HG03280 (cell line): ENCODE measurements at regions not wholly inside any gene's neighbourhood (a gene's known extent, or its start where the extent isn't known, plus 50 kb on each side); places are given as distances from the start of the nearest gene placed in this dataset.

Source experiments
- ATAC-seq: cut with Tn5 transposase; IDR thresholded peaks from one replicate; pipeline ENCODE4 v1.9.1; 2021; ENCODE audit warnings: mild to moderate bottlenecking, moderate library complexity; ENCODE audit not compliant: unreplicated experiment

DNA sequence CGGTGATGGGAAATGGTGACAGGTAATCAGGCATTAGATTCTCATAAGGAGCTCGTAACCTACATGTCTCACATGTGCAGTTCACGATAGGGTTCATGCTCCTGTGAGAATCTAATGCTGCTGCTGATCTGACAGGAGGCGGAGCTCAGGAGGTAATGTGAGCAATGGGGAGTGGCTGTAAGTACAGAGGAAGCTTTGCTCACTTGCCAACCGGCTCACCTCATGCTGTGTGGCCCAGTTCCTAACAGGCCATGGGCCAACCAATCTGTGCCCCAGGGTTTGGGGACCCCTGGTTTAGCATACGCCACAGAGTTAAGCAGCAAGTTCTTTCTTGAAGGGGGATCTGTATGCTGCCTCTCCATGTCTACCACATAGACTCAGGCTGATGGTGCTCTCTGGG, 133.1 kb downstream of the IQUB start:
- no peak for ATAC-seq

DNA sequence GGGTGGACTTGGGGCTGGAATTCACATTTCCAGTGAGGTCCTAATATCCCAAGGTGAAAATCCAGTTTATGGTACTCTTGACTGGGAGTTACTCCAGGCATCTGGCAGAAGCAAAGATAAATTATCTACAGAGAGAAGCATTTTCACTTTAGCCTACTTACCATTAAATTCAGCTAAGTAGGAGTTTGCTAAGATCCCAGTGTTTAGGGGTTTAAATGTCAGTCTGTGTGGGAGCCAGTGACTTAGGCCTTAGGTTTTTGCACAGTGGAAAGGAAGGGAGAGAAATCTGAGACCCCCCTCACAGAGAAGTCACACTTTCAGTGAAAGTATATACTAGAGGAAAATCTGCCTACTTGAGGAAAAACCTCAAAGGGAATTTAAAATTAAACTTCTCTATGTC, 134.2 kb downstream of the IQUB start:
- ATAC-seq = no peak

DNA sequence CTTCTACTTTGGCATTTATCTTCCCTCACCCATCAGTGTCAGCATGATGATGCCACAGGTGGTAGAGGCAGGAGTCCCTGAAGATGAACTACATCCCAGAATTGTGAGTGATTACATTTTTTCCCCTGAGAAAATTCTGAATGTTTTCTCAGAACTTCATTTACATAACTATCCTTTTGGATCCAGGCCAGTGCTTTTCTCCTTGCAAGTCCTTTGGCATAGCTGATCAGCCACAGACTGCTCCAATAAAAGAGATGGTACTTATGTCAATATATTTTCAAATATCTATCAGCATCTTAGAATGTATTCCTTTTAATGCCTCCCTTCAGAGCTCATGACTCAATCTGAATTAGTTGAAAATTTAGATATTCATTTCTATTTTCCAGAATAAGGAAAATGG, 135.5 kb downstream of the IQUB start:
- no peak for ATAC-seq

DNA sequence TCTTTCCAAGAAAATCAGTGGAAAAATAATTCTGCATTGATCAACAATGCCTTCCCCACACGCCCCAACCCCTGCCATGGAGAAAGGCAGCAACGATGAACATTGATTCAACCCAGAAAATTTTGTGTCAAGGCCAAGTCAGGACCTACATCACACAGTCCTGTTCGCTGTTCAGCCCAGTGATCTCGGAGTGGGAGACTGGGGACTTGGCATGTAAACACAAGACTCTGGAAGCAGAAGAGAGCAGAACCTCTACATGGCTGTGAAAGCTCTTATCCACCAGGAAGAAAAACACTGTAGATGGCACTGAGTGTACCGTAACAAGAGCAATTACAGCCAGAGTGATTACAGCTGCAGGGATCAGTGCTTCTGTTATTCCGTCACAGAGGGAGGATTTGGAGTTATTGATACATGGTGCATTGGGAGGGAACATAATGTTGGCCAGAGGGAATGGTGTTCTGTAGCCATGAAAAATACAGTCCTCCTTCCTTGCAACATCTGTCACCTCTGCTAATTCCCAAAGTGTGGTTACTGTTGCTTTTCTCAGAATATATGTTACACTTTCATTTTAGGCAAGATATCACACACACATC, 136.6 kb downstream of the IQUB start:
- no peak for ATAC-seq

DNA sequence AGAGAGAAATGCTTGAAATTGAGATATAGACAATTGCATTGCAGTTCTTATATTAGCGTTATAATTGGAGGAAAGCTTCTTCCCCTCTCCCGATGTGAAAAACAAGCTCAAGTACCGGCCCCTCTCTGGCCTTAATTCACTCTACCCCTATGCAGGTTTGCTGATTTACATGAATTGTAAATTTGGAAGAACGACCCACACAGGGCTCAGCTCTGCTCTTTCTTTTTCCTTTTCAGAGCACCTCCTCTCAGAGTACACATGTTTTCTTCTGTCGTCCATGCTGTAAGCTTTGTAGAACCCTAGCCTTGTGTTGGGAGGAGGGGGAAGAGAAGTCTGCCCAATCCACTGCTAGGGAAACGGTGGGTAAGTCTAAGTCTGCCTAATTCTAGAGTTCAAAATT, 140.8 kb downstream of the IQUB start:
- no peak for ATAC-seq

DNA sequence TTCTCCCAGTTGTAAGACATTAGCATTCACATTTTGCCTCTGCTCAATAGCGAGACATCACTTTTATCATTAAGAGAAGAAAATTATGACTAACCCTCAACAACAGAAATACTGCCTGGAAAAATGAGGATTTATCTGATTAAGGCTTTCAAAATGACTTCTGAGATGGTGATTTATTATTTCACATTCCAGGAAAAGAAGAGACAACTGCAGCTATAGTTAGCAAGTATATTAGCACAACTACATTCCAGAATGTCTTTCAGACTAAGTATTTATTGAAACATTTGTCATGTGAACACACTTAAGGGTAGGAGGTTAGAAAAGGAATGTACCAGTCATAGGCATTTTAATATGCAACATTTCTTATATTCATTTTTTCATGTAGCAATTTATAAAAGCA, 162.0 kb downstream of the IQUB start:
- no peak for ATAC-seq

DNA sequence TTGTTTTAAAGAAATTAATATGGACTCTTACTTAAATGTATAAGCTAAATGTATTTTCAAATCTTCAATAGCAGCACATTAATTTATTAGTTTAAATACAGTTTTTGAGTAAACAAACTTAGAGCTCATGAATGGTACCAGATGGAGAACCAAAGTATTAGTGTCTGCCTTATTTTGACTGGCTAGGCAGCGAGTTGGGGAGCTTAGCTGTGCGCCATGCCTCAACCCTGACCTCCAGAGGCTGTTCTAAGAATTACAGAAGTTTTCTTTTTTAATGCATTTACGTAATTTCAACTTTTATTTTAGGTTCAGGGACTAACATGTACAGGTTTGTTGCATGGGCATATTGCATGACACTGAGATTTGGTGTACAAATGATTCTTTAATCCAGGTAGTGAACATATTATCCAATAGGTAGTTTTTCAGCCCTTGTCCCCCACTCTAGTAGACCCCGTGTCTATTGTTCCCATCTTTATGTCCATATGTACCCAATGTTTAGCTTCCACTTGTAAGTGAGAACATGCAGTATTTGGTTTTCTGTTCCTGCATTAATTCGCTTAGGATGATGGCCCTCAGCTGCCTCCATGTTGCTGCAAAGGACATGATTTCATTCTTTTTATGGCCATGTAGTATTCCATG, 166.8 kb downstream of the IQUB start:
- ATAC-seq = peak; percentile 93

DNA sequence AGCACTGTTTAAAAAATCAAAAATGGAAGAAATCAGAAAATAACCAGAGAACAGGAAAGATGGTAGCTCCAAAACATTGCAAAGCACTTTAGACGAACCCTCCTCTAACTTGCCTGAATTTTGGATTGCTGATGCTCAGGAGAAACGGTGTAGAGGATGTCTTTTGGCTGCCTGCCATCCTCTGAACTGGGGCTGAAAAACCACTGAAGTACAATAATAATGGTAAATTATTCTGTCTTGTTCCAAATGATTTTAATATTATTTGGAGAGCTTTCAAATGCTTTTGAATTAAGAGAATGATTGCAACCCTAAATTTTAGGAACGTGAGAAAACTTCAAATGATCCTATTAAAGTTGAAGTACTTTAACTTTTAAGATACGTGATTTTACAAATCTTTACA, 167.3 kb upstream of the SLC13A1 start:
- ATAC-seq = no peak

DNA sequence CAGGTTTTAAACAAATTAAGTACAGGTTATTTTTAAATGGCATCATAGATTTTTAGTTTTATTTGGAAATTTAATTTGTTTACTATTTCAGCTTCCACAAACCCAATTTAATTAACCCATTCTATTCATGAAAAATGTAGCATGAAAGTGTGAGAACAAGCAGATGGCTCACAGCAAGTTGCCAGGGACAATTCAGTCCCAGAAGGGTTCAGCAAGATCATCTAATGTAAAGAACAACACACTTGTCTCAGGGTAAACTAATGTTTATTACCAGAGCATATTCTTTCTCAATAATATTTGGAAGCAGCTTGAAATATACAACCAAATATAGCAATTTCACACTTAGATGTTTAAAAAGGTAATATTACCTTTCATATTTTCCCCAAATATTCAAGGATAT, 166.9 kb upstream of the SLC13A1 start:
- ATAC-seq = no peak

DNA sequence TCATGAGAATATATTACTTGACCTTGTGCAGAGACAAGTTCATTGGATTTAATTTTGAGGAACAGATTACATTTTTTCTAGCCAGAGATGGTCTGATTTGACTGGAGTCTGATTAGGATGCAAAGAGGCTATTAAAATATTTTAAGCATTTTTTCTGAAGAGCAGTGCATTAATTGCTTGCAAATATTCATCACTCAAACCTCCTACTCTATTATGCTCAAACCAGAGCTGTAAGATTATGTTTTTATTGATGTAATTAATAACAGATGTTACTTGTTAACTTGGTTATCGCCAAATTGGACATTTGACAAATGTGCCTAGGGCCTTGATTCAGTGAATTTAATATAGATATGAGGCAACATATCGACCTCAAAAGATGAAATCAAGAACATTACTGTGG, 160.9 kb upstream of the SLC13A1 start:
- ATAC-seq = no peak

DNA sequence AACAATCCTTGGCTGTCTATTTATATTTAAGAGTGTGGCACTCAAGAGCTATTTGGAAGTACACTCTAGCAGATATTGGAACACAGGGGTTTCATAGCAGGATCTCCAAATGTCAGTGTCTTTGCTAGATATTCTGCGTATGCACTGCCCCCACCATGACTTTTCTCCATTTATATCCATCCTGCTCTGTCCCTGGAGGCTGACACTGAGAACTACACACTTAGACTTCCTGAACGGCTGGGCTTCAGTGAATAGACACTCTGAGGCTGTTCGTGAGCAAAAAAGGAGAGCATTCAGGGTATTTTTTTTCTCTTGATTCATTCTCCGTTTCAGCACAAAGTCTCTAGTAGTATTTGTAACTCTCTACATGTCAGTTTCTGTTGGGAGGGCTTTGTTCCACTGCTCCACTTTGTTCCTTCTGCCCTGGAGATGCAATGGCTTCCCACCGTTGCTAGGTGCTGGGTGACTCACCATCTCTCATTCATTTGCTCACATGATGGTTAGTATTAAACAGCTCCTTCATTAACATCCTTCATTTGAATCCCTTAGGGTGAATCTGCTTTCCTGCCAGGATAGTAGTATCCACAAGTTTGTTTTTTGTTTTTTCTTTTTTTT, 155.9 kb upstream of the SLC13A1 start:
- no peak for ATAC-seq

DNA sequence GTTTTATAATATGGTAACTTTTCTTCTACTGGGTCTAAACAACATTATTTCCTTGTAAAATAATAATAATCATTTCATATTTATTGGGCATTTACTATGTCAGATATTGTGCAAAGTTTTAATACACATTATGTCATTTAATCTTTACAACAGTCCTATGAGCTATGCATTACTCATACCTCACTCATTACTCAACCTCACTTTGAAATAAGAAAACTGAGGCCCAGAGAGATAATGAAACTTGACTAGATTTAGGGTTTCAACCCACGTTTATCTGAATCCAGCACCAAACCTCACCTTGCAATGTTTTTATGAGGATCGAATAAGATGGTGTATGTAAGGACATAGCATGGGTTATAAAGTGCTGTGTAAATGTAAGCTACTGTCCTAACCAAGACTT, 153.2 kb upstream of the SLC13A1 start:
- no peak for ATAC-seq

DNA sequence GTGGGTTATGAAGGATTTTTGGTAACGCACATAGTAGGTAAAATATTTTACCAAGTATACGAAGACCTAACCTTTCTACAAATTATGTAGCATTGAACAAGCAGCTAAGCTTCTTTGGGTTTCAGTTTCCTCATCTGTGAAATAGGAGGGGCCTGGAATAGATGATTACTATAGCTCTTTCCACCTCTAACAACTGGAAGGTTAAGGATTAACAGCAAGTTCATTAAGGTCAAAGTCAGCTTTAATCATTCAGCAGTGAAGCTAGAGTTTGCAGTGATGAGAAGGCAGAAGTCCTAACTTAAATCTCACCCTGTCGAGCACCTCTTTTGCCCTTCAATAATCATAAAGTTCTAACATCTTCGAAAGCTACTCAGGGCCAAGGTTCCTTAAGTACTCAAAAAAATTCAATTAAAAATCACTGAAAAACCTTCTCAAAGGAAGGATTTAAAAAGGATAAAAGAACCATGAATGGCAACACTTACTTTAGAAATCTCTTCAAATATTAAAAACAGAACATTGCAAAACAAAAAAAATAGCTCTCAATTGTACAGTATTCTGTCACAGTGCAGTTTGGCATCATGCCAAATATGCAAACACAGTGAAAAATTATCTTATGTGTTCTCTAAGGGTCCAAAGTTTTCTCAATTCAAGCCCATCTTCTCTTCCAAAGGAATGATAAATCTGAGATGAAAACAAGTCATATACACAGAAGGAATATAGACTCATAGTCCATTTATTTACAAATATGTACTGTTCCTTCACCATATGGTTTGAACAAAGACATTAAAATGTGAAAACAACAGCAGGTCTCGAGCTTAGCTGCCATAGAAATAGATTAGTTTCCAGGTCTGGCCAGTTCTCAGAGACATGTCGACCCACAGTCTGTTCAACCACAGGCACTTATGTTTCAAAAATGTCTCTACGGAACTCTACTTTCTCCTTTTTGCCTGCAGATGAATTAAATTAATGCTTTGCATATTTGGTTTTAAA, 152.0 kb upstream of the SLC13A1 start:
- ATAC-seq = no peak

DNA sequence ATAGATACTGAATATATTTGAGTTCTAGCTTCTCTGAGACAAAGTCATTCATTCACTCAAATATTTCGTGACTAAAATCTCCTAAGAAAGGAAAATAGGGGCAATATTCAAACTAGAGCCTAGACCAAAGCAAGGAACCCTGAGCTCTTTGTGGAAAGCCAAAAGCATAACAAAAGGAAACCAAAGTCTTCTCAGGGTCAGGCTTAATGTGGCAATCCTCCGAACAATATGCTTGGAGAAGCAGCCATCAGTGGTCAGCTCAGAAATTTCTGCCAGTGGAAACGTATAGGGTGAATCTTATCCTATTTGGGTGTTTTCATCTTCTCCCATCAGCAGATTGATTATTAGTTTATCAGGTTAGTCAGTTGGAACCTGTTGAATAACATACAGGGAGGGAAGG, 151.3 kb upstream of the SLC13A1 start:
- ATAC-seq = no peak

DNA sequence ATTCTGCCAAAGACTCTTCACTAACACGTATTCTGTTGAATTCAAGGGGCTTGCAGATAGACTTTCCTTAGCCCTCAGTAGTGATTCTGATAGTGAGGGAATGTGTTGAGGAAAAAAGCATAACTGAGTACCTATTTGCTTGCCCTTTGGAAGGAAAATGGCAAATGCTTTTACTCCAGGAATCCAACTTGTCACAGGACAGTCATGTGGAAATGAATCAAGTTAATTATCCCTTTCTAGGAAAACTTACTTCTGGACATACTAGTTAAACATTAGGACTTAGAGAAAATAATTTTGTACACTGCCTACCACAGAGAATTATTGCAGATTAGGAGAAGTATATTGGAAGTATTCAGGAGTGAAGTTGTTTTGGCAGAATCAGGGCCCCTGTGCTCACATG, 148.9 kb upstream of the SLC13A1 start:
- no peak for ATAC-seq

DNA sequence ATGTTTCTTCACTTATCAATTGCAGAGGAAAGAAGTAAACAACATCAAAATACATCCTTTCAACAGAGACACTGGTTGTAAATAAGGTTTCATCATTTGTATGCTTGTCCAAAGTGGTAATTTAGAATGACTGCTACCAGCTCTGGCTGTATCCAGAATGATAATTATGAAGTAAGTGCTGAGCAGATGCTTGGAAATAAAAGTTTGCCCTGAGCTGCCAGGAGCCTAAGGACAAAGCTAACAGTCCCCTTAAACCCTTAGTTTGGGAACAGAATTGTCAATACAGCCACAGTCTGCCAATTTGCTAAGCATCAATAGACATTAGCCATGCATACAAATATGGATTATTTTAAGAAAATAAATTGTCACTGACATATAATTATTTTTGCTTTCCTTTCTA, 147.0 kb upstream of the SLC13A1 start:
- ATAC-seq = no peak

DNA sequence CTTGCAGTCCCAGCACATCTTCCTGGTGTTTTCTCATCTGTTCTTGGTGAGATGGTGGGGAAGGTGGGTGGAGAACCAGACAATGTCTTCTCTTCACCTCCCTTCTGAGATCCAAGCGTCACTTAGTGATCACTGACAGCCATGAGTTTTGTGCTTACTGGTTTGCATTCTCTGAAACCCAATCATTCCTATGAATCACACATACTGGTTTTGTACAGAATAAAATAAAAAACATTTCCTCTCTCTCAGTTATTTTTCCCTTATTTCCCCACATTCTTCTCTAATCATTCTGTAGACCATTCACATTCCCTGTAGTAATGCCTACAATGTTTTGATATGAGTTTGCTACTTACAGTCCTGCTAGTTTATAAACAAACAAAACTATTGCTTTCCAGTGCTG, 143.8 kb upstream of the SLC13A1 start:
- no peak for ATAC-seq

DNA sequence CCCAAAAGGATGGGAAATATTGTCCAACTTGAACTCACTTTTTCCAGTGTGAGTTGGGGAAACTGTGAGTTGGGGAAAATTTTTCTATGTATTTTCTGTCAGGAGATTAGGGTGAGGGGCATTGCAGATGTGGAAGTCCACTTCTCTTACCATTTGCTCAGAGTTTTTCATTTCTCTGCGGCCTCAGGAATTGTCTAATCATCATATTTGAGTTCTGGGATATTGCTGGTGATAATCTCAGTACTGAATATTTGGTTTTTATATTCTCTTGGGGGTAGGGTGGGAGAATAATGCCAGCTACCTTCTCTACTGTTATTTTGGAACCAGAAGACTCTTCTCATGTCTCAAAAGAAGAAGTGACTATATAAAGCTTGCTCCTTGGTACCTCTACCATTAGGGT, 141.3 kb upstream of the SLC13A1 start:
- no peak for ATAC-seq

DNA sequence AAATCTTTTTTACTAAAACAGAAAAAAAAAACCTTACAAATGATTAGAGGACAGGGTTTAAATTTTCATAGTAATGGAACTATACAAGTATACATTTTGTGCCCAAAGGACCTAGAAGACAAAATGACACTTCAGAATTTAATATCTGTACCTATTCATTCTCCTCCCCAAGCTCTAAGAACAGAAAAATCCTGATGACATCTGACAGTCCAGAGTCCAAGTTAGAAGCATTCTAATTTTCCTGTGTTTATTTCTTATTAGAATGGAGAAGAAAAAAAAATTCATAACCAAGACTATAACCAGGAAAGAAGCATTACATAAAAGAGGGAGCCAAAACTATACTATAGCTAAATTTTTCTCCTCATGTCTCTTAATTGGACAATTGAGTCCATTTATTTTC, 138.9 kb upstream of the SLC13A1 start:
- ATAC-seq = no peak

DNA sequence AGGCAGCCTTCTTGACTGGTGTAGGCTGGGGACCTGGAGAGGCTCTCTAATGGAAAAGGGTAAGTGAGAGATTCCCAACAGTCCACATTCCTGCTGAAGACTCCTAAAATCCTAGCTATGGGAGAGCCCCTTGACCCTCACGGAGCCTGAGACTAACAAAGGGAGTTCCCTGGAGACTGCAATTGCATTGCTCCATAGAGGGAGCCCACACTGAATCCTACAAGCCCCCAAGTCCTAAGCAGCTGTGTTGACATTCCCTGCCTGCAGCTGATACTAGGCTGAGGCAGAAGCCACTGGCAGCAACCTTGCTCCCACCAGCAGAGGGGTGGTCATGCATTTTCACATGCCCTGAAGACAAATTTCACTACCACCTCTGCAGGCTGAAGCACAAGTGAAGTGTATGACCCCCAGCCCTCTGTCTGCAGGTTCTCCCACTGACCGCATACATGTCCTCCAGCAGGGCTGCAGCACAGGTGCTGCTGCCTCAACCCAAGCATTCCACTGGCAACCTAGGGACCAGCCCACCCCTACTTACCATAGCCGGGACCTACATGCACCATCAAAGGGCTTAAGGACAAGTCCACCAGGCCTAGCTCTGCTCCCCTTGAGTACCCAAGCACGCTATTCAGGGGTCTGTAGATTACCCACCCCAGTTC, 130.3 kb upstream of the SLC13A1 start:
- ATAC-seq = no peak

DNA sequence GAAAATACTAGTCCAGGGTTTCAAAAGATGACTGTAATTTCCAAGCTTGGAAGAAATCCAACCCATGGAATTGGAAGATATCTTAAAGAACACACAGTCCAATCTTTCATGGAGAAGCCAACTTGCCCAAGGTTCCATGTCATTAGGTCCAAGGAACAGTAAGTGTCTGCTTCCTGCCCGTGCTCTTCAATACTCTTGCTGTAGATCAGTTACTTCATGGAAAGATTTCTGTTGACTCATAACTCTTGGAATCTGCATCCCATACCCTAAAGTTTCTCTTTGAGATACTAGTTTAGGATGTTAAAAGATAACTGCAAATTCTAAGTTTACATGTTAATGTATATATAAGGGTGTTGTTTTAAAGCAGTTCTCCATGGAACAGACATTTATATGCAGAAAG, 127.9 kb upstream of the SLC13A1 start:
- ATAC-seq = no peak
